ENCODE measurements at regions not wholly inside any gene's neighbourhood (a gene's known extent, or its start where the extent isn't known, plus 50 kb on each side); places are given as distances from the start of the nearest gene placed in this dataset.
"Not testable (repeated sequence)": the region's sequence is repeated elsewhere in the genome, so short reads cannot be mapped to it uniquely, and the experiment has no call there.

GRCh38 chr2:239800785-239801386 is 224.3 kb downstream of the NDUFA10 start:
- H3F3A ChIP-seq (ENCODE audit: insufficient read depth, low read length): no peaks in the 10 kb centered on the region
- no peaks in the 10 kb centered on the region for H3K27me3 ChIP-seq (ENCODE audit: insufficient read depth, low read length)
- no peaks in the 10 kb centered on the region for H3K9me2 ChIP-seq (ENCODE audit: low read depth, low read length)
- no peaks in the 10 kb centered on the region for H3K79me2 ChIP-seq (ENCODE audit: insufficient read depth, low read length)
- H3K4me3 ChIP-seq (ENCODE audit: low read depth, low read length, poor library complexity, severe bottlenecking): no peak overlapping the region
- H4K20me1 ChIP-seq (ENCODE audit: insufficient read depth, low read length): no peaks in the 10 kb centered on the region
- H3K9ac ChIP-seq (ENCODE audit: low read length): no peak overlapping the region
- TF ChIP-seq, protein P1, sequence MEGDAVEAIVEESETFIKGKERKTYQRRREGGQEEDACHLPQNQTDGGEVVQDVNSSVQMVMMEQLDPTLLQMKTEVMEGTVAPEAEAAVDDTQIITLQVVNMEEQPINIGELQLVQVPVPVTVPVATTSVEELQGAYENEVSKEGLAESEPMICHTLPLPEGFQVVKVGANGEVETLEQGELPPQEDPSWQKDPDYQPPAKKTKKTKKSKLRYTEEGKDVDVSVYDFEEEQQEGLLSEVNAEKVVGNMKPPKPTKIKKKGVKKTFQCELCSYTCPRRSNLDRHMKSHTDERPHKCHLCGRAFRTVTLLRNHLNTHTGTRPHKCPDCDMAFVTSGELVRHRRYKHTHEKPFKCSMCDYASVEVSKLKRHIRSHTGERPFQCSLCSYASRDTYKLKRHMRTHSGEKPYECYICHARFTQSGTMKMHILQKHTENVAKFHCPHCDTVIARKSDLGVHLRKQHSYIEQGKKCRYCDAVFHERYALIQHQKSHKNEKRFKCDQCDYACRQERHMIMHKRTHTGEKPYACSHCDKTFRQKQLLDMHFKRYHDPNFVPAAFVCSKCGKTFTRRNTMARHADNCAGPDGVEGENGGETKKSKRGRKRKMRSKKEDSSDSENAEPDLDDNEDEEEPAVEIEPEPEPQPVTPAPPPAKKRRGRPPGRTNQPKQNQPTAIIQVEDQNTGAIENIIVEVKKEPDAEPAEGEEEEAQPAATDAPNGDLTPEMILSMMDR (IDR thresholded peaks at IDR 0.05; ENCODE audit: low read length): no peak
- TF ChIP-seq EZH2 (IDR thresholded peaks at IDR 0.05; ENCODE audit: borderline replicate concordance, low read length): no peak
- no peak overlapping the region for H3K4me2 ChIP-seq (ENCODE audit: low read length)
- no peak overlapping the region for H3K27ac ChIP-seq (ENCODE audit: low read depth, low read length, poor library complexity, severe bottlenecking)
- no peaks in the 10 kb centered on the region for H3K36me3 ChIP-seq (ENCODE audit: insufficient read depth, low read length)
- no peaks in the 10 kb centered on the region for H3K4me1 ChIP-seq (ENCODE audit: insufficient read depth, low read length, severe bottlenecking)
- H2AFZ ChIP-seq (ENCODE audit: low read length): no peak overlapping the region
- no peaks in the 10 kb centered on the region for H3K9me3 ChIP-seq (ENCODE audit: low read length)

- Histone ChIP-seq H3K9me3 (ENCODE audit: low read length) (no peaks in the 10 kb centered on the region), H2AFZ (ENCODE audit: low read length) (no peak overlapping the region), H3K27ac (ENCODE audit: low read depth, low read length, poor library complexity, severe bottlenecking) (no peak overlapping the region), H3K4me3 (ENCODE audit: low read depth, low read length, poor library complexity, severe bottlenecking) (no peak overlapping the region), H3K4me2 (ENCODE audit: low read length) (no peak overlapping the region), H3K27me3 (ENCODE audit: insufficient read depth, low read length) (no peaks in the 10 kb centered on the region), H3K4me1 (ENCODE audit: insufficient read depth, low read length, severe bottlenecking) (no peaks in the 10 kb centered on the region), H3K36me3 (ENCODE audit: insufficient read depth, low read length) (no peaks in the 10 kb centered on the region), H3K79me2 (ENCODE audit: insufficient read depth, low read length) (no peaks in the 10 kb centered on the region), H3K9ac (ENCODE audit: low read length) (no peak overlapping the region), H3F3A (ENCODE audit: insufficient read depth, low read length) (no peaks in the 10 kb centered on the region), H3K9me2 (ENCODE audit: low read depth, low read length) (no peaks in the 10 kb centered on the region), H4K20me1 (ENCODE audit: insufficient read depth, low read length) (no peaks in the 10 kb centered on the region)
- TF ChIP-seq, protein P1 (IDR thresholded peaks at IDR 0.05; ENCODE audit: low read length): no peak
- no peak for TF ChIP-seq EZH2 (IDR thresholded peaks at IDR 0.05; ENCODE audit: borderline replicate concordance, low read length)
These were observed 227.8 kb downstream of the NDUFA10 start for GRCh38 chr2:239797316-239797715.

DNA sequence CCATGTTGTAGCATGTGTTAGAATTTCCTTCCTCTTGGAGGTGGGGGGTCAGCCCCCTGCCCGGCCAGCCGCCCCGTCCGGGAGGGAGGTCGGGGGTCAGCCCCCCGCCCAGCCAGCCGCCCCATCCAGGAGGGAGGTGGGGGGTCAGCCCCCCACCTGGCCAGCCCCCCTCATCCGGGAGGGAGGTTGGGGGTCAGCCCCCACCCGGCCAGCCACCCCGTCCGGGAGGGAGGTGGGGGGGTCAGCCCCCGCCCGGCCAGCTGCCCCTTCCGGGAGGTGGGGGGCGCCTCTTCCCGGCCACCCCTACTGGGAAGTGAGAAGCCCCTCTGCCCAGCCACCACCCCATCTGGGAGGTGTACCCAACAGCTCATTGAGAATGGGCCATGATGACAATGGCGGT is 229.4 kb downstream of the NDUFA10 start:
- H3F3A ChIP-seq (ENCODE audit: insufficient read depth, low read length); H3K9ac ChIP-seq (ENCODE audit: low read length); H3K9me2 ChIP-seq (ENCODE audit: low read depth, low read length); H3K9me3 ChIP-seq (ENCODE audit: low read length); H3K79me2 ChIP-seq (ENCODE audit: insufficient read depth, low read length); H2AFZ ChIP-seq (ENCODE audit: low read length); H3K4me1 ChIP-seq (ENCODE audit: insufficient read depth, low read length, severe bottlenecking); H4K20me1 ChIP-seq (ENCODE audit: insufficient read depth, low read length); H3K4me3 ChIP-seq (ENCODE audit: low read depth, low read length, poor library complexity, severe bottlenecking); H3K36me3 ChIP-seq (ENCODE audit: insufficient read depth, low read length); H3K27ac ChIP-seq (ENCODE audit: low read depth, low read length, poor library complexity, severe bottlenecking); H3K4me2 ChIP-seq (ENCODE audit: low read length); H3K27me3 ChIP-seq (ENCODE audit: insufficient read depth, low read length): not testable (repeated sequence)

- Histone ChIP-seq H3K27me3 (ENCODE audit: insufficient read depth, low read length) (no peaks in the 10 kb centered on the region), H4K20me1 (ENCODE audit: insufficient read depth, low read length) (no peaks in the 10 kb centered on the region), H3K4me3 (ENCODE audit: low read depth, low read length, poor library complexity, severe bottlenecking) (no peak overlapping the region), H3K4me1 (ENCODE audit: insufficient read depth, low read length, severe bottlenecking) (no peaks in the 10 kb centered on the region), H2AFZ (ENCODE audit: low read length) (no peak overlapping the region), H3K9me2 (ENCODE audit: low read depth, low read length) (no peaks in the 10 kb centered on the region), H3K36me3 (ENCODE audit: insufficient read depth, low read length) (no peaks in the 10 kb centered on the region), H3K79me2 (ENCODE audit: insufficient read depth, low read length) (no peaks in the 10 kb centered on the region), H3F3A (ENCODE audit: insufficient read depth, low read length) (no peaks in the 10 kb centered on the region), H3K4me2 (ENCODE audit: low read length) (no peak overlapping the region), H3K9ac (ENCODE audit: low read length) (no peak overlapping the region), H3K27ac (ENCODE audit: low read depth, low read length, poor library complexity, severe bottlenecking) (no peak overlapping the region), H3K9me3 (ENCODE audit: low read length) (no peaks in the 10 kb centered on the region)
- TF ChIP-seq, protein P1 (IDR thresholded peaks at IDR 0.05; ENCODE audit: low read length): no peak
- no peak for TF ChIP-seq EZH2 (IDR thresholded peaks at IDR 0.05; ENCODE audit: borderline replicate concordance, low read length)
These were observed 231.3 kb downstream of the NDUFA10 start for GRCh38 chr2:239793836-239794235.

All from OCI-LY1 (cell line).